SK-MEL-5 (cell line): ENCODE measurements at regions not wholly inside any gene's neighbourhood (a gene's known extent, or its start where the extent isn't known, plus 50 kb on each side); places are given as distances from the start of the nearest gene placed in this dataset.

Experiments used
- DNase-seq: peaks from one replicate; pipeline ENCODE4 v3.0.0-alpha.2; 2016; ENCODE audit warnings: low read depth, low spot score
- in situ Hi-C: cut with HindIII; loops from 2 replicates; pipeline ENCODE4 v1.10.0; 2016; ENCODE audit warnings: low sequenced_read_pairs, high pct_unique_total_duplicates, low pct_unique_long_range_greater_than_20kb
- small RNA-seq, 2 experiments: library from RNA; depleted of rRNA; stranded (forward); fragments of <200 nt; gene quantifications; one replicate each; pipeline ENCODE3, GENCODE V24; 2014

DNA sequence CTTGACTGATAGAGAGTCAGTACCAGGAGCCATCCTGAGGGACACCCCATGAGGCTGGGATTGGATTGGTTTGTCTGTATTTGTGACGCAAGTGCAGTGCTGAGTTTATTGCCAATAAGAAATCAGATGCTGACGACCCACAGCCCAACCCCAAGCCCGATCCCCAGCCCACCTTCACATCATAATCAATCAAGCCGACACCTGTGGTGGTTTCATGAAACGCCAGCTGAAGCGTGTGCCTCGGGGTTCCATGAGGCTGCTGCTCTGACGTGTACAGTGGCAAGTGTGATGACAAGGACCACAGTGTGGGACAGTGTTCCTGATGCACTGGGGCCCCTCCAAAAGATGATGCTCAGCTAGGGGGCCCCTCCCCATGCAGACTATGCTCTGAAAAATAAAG is 62.1 kb upstream of the C14orf180 start:
- in situ Hi-C loops = no loop called here
- no peak for DNase-seq

DNA sequence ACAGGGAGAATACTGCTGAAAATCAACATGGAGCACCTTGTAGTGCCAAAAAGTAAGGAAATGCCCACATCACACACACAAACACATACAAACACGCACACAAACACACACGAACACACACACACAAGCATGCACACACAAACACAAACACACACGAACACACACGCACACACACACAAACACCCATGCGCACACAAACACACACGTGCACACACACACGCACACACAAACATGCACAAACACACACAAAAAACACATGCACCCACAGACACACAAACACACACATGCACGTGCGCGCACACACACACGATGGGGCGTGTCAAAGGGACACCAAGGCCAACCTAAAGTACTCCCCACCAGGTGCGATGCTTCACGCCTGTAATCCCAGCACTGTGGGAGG is 61.7 kb upstream of the C14orf180 start:
- DNase-seq = no peak
- in situ Hi-C loops = no loop called here

DNA sequence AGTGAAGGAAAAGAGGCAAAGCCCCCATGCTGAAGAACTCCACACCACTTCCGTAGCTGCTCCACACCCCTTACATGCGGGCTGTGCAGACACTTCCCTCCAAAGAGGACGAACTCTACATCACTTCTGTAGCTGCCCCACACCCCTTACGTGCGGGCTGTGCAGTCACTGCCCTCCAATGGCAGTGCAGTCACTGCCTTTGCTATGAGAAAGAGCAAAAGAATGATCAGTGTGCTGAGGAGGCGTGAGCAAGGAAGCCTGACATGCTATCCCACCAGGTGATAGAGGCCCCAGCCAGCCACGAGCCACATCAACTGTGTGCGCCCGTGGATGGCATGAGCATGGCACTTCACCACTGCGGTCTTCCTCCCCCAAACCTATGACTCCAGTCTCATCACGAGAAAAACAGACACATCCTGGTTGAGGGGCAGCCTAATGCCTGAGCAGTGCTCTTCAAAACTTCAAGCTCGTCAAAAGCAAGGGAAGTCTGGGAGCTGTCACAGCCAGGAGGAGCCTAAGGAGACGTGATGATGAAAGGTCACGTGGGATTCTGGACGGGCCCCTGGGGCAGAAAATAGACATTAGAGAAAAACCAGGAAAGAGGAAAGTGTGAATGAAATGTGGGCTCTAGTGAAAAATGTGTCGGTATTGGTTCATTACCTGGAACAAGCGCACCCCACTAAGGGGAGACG is 60.8 kb upstream of the C14orf180 start:
- in situ Hi-C loops = no loop called here
- no peak for DNase-seq

DNA sequence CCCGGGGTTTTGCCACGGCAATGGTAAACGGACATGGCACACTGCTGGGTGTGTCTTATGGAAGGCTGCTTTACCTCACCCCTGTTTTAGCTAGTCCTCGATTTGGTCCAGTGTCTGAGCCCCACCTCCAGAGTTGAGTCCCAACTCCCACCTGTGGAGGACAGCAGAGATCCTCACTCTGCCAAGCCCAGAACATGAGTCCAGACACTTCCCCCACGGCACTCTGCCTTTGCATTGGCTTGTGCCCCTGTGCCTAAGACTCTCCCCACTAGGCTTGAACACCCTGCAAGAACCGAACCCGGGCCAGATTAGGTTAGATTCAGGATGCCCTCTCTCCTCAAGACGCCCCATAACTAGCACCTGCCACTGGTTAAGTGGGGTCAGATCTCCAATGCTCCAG is 59.8 kb upstream of the C14orf180 start:
- no peak for DNase-seq
- in situ Hi-C loops = no loop called here

DNA sequence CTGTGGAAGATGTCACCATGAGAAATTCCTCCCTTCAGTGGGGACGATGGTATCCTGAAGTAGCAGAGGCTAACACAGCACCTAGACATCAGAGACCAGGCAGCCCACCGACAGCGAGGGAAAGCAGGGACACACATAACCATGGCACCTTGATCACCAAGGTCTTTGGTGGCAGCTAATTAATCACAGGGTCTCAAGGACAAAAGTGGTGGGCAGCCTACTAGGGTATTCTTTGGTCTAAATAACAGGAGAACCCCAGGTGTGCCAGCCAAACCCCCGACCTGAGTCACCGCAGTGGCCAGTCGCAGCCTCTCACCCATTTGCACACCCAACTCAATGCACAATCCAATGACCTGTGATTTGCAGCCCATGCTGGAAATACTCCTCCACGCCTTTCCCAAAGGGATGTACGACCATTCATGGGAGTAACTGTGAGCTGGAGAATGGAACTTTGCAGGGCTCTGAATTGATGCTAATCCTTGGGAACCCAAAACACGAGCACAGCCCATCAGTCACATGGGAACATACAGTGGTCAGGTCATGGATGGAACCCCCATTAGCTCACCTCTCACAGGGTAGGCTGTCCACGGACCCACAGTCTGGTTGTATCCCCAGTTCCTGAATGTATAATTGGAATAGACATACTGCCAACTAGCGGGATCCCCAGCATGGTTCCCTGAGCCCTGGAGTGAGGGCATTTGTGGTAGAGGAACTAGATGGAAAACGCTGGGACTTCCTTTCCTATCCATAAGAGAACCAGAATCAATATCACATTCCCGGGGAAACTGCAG is 58.7 kb upstream of the C14orf180 start:
- DNase-seq = no peak
- in situ Hi-C loops = no loop called here

DNA sequence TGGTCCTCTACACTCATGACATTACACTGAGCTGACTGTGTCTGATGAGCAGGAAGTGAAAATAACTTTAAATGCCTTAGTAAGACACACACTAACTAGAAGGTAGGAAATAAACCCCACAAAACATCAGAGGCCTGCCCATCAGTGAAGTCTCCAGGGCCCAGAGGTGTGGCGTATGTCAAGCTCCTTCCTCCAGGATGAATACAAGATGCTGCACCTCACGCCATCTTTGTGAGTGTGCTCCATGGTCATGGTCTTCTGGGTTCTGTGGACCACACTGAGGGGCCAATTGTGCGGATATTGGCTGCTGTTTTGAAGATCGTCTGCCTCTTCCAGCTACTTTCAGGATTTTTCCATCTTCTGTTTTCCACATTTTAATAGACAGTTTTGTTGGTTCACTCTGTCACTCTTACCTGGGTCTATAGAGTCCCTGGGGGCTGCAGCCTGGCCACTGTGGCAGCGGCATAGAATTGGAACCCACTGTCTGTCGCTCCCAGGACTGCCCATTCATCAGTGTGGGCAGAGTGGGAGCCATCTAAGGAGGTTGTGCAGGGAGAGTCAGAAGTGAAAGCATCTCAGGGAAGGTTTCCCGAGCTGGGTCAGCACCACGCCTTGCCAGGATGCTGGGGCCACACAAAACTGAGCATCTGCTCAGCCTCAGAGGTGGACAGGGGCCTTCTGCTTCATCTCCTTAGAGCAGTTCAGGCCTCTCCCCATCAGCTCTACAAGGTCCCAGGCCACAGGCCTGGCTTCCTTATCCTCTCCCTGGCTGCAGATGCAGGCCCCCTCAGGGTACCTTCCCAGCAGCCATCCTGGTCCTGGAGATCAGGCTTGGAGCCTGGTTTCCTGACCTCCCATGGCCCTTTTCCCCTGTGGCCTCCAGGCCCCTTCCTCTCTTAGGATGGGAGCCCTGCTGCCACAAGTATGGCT is 57.5 kb upstream of the C14orf180 start:
- DNase-seq = no peak
- in situ Hi-C loops = no loop called here

DNA sequence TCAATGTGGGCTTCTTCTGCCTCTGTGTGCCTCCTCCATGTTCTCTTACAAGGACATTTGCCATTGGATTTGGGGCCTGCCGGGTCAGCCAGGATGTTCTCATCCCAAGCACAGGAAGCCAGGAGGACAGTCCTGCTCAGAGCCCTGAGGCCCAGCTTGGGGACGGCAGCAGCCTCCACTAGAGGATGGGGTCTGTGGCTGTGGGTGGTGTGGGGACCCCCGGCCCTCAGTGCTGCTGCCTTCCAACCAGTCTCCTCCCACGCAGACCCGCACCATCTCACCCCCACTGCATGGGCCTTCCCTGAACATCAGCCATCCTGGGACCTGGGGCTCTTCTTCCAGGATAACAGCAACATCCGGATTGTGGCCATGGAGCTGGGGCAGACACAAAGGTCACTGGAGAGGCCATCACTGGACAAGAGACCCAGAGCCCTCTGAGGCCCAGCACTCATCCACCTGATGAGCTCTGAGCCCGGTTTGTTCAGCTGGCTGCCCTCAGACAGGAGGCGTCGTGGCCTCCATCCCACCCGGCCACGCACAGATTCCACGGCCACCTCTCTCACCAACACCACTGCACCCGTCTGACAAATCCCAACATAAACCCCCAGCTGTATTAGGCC is 56.5 kb upstream of the C14orf180 start:
- no peak for DNase-seq
- in situ Hi-C loops = no loop called here

DNA sequence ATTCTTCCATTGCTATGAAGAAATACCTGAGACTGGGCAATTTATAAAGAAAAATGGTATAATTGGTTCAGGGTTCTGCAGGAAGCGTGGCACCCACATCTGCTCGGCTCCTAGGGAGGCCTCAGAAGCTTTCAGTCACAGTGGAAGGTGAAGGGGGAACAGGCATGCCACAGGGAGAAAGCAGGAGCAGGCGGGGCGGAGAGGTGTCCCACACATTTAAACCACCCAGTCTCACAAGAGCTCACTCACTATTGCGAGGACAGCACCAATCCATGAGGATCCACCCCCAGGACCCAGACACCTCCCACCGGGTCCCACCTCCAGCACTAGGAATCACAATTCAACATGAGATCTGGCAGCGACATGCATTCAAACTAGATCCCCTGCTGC is 56.0 kb upstream of the C14orf180 start:
- no peak for DNase-seq
- in situ Hi-C loops = no loop called here

DNA sequence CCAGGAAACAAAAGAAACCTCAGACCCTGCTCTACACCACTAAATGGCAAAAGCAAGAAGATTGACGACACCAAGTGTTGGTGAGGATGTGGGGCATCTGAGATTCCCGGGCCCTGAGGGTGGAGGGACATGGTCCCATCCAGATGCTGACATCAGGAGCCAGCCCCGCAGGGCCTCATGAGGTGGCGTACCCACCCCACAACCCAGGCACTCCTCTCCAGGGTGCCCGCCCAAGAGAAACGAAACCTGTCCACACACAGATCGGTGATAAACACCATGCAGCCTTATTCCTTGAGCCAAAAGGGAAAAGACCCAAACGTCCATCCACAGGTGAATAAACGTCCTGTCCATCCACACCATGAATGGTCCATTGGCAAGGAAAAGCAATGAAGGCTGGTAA is 54.8 kb upstream of the C14orf180 start:
- no peak for DNase-seq
- in situ Hi-C loops = no loop called here

DNA sequence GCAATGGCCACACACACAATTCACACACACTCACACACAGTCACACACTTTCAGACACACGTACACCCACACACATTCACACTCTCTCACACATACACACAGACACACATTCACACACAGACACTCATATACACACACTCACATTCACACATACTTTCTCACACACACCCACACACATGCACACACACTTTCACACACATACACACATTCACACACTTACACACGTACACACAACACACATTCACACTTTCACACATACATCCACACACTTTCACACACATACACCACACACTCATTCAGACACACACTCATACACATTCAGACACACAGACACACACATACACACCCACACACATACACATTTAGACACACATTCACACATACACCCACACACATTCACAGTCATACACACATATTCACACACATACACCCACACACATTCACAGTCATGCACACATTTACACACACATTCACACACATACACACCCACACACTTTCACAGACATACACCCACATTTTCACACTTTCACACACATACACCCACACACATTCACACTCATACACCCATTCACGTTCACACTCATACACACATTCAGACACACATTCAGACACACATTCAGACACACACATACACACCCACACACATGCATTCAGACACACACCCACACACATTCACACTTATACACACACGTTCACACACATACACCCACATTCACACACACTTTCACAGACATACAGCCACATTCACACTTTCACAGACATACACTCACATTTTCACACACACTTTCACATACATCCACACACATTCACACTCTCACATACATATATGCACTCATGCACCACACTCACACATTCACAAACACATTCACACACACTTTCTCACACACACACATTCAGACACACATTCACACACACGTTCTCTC is 52.6 kb upstream of the C14orf180 start:
- DNase-seq = no peak
- in situ Hi-C loops = no loop called here

DNA sequence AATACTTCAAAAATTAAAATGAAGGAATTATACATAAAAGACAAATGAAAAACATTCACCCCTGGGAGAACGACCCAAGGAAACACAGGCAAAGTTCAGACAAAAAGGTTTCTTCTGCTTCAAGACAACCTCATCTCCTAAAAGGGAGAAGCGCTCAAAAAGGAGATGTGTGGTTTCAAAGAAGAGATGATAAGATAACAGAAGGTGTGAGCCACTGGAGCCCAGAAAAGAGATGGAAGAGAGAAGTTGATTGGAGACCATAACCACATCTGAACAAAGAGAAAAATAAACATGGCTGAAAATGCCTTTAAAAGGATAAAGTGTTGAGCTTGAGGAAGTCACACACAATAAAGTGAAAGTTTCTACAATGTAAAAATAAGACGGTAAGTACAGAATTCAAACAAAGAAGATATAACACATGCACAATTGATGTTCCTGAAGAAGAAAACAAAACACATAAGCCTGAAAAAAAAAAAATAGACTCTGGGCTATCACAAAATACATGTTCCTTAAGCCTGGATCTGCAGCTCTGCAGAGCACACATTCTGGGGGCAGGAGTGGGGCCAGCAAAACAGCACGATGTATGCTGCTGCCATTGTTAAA is 51.6 kb upstream of the C14orf180 start:
- in situ Hi-C loops = no loop called here

DNA sequence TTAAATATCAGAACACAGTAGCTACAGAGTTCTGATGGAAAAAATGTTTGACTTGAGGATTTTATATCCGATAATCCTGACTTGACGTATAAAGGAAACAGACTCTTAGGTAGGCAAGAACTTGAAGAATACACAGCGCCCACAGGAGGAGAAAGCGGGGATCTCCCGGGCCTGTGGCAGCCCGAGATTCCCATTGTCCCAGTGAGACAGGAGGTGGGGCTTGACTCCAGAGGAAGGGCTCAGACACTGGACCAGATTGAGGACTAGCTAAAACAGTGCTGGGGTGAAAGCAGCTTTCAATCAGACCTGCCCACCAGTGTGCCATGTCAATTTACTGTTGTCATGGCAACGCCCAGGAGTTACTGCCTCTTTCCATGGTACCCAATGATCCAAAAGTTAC is 51.1 kb upstream of the C14orf180 start:
- DNase-seq = no peak
- in situ Hi-C loops = no loop called here

More for the DNA sequence above, 51.6 kb upstream of the C14orf180 start:
- DNase-seq = no peak

Small RNAs in the stretch of these regions (small RNA-seq; reads per million reads assigned to genes)
- 0 reads per million in 2 experiments for gene RNU6-684P
